GM12878 (cell line): ENCODE measurements at regions not wholly inside any gene's neighbourhood (a gene's known extent, or its start where the extent isn't known, plus 50 kb on each side); places are given as distances from the start of the nearest gene placed in this dataset.

Experiments used
- E4F1 ChIP-seq: fragments of 450-650 bp; IDR thresholded peaks from 2 replicates; pipeline ENCODE4 v1.6.1; 2018; ENCODE audit warnings: borderline replicate concordance, mild to moderate bottlenecking; ENCODE audit not compliant: partially characterized antibody
- GATAD2B ChIP-seq: fragments of 450-650 bp; conservative IDR thresholded peaks from 2 replicates; pipeline ENCODE4 v1.6.1; 2017; ENCODE audit warnings: low read depth, mild to moderate bottlenecking, moderate library complexity
- JUNB ChIP-seq: IDR thresholded peaks from 2 replicates; pipeline ENCODE4 v1.6.1; 2016; ENCODE audit warnings: antibody characterized with exemption, mild to moderate bottlenecking
- LARP7 ChIP-seq: fragments of 450-650 bp; IDR thresholded peaks from 2 replicates; pipeline ENCODE4 v1.6.1; 2017; ENCODE audit warnings: mild to moderate bottlenecking
- NR2C2 ChIP-seq: IDR thresholded peaks from 2 replicates; pipeline ENCODE4 v1.6.1; 2011; ENCODE audit warnings: borderline replicate concordance, low read depth; ENCODE audit not compliant: control insufficient read depth, insufficient read length
- RAD21 ChIP-seq: IDR thresholded peaks from 2 replicates; pipeline ENCODE4 v1.6.1; 2011; ENCODE audit warnings: mild to moderate bottlenecking, low read depth, low read length, moderate library complexity; ENCODE audit not compliant: insufficient read depth
- SMAD5 ChIP-seq: IDR thresholded peaks from 2 replicates; pipeline ENCODE4 v1.6.1; 2016; ENCODE audit warnings: antibody characterized with exemption, low read depth
- YY1 ChIP-seq: IDR thresholded peaks from 2 replicates; pipeline ENCODE4 v1.6.1; 2011; ENCODE audit warnings: low read depth, mild to moderate bottlenecking, low read length
- ZBTB40 ChIP-seq: fragments of 450-650 bp; IDR thresholded peaks from 2 replicates; pipeline ENCODE4 v1.6.1; 2016; ENCODE audit warnings: mild to moderate bottlenecking, moderate library complexity, borderline replicate concordance
- TF ChIP-seq, protein P1 (sequence below): fragments of 450-650 bp; IDR thresholded peaks from 2 replicates; pipeline ENCODE4 v1.6.1; 2017; ENCODE audit warnings: low read depth, mild to moderate bottlenecking, moderate library complexity
- TF ChIP-seq, protein P2 (sequence below): fragments of 450-650 bp; IDR thresholded peaks from 2 replicates; pipeline ENCODE4 v1.6.1; 2017; ENCODE audit warnings: mild to moderate bottlenecking

- TF ChIP-seq, protein P1, sequence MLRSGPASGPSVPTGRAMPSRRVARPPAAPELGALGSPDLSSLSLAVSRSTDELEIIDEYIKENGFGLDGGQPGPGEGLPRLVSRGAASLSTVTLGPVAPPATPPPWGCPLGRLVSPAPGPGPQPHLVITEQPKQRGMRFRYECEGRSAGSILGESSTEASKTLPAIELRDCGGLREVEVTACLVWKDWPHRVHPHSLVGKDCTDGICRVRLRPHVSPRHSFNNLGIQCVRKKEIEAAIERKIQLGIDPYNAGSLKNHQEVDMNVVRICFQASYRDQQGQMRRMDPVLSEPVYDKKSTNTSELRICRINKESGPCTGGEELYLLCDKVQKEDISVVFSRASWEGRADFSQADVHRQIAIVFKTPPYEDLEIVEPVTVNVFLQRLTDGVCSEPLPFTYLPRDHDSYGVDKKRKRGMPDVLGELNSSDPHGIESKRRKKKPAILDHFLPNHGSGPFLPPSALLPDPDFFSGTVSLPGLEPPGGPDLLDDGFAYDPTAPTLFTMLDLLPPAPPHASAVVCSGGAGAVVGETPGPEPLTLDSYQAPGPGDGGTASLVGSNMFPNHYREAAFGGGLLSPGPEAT = no peak
- TF ChIP-seq ZBTB40 (no peak), GATAD2B (no peak), NR2C2 (no peak), E4F1 (no peak), SMAD5 (no peak), RAD21 (no peak), JUNB (no peak), LARP7 (no peak), YY1 (no peak)
- TF ChIP-seq, protein P2, sequence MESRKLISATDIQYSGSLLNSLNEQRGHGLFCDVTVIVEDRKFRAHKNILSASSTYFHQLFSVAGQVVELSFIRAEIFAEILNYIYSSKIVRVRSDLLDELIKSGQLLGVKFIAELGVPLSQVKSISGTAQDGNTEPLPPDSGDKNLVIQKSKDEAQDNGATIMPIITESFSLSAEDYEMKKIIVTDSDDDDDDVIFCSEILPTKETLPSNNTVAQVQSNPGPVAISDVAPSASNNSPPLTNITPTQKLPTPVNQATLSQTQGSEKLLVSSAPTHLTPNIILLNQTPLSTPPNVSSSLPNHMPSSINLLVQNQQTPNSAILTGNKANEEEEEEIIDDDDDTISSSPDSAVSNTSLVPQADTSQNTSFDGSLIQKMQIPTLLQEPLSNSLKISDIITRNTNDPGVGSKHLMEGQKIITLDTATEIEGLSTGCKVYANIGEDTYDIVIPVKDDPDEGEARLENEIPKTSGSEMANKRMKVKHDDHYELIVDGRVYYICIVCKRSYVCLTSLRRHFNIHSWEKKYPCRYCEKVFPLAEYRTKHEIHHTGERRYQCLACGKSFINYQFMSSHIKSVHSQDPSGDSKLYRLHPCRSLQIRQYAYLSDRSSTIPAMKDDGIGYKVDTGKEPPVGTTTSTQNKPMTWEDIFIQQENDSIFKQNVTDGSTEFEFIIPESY = no peak
- TF ChIP-seq, all 136 proteins: peak for 0
Observed at GRCh38 chr4:1470816-1471442, 64.7 kb upstream of the NKX1-1 start (continued).
